ENCODE measurements at regions not wholly inside any gene's neighbourhood (a gene's known extent, or its start where the extent isn't known, plus 50 kb on each side); places are given as distances from the start of the nearest gene placed in this dataset.

GRCh38 chr1:190540366-190540765 lies 62.7 kb upstream of the BRINP3 start:
- no peak for DNase-seq (ENCODE audit: low read depth, low spot score)
- no peak overlapping the region for H3K27ac ChIP-seq

- no peak overlapping the region for H3K27ac ChIP-seq
- DNase-seq (ENCODE audit: low read depth, low spot score): no peak
Observed at GRCh38 chr1:190551638-190552037, 74.0 kb upstream of the BRINP3 start.

GRCh38 chr1:190560161-190560681 lies 82.6 kb upstream of the BRINP3 start:
- H3K27ac ChIP-seq: no peak overlapping the region
- no peak for DNase-seq (ENCODE audit: low read depth, low spot score)

- no peak overlapping the region for H3K27ac ChIP-seq
- DNase-seq (ENCODE audit: low read depth, low spot score): no peak
Observed at GRCh38 chr1:190563230-190563629, 85.6 kb upstream of the BRINP3 start.

- no peak overlapping the region for H3K27ac ChIP-seq
- no peak for DNase-seq (ENCODE audit: low read depth, low spot score)
Observed at GRCh38 chr1:190564117-190564516, 86.5 kb upstream of the BRINP3 start.

GRCh38 chr1:190578017-190578416 lies 100.4 kb upstream of the BRINP3 start:
- H3K27ac ChIP-seq: no peak overlapping the region
- DNase-seq (ENCODE audit: low read depth, low spot score): no peak

- no peak for DNase-seq (ENCODE audit: low read depth, low spot score)
- no peak overlapping the region for H3K27ac ChIP-seq
Observed at GRCh38 chr1:190578526-190578925, 100.9 kb upstream of the BRINP3 start.

- no peak overlapping the region for H3K27ac ChIP-seq
- no peak for DNase-seq (ENCODE audit: low read depth, low spot score)
Observed at GRCh38 chr1:190579552-190580193, 102.0 kb upstream of the BRINP3 start.

GRCh38 chr1:190583862-190584261 lies 106.2 kb upstream of the BRINP3 start:
- no peak for DNase-seq (ENCODE audit: low read depth, low spot score)
- no peak overlapping the region for H3K27ac ChIP-seq

GRCh38 chr1:190588424-190588823 lies 110.8 kb upstream of the BRINP3 start:
- DNase-seq (ENCODE audit: low read depth, low spot score): no peak
- no peak overlapping the region for H3K27ac ChIP-seq

GRCh38 chr1:190595438-190595837 lies 117.8 kb upstream of the BRINP3 start:
- no peak for DNase-seq (ENCODE audit: low read depth, low spot score)
- H3K27ac ChIP-seq: no peak overlapping the region

- no peak for DNase-seq (ENCODE audit: low read depth, low spot score)
Observed at GRCh38 chr1:190597294-190597693, 119.6 kb upstream of the BRINP3 start.

GRCh38 chr1:190599670-190600069 lies 122.0 kb upstream of the BRINP3 start:
- H3K27ac ChIP-seq: no peak overlapping the region
- DNase-seq (ENCODE audit: low read depth, low spot score): no peak

More at GRCh38 chr1:190597294-190597693, 119.6 kb upstream of the BRINP3 start:
- no peak overlapping the region for H3K27ac ChIP-seq

GRCh38 chr1:190602325-190602724 lies 124.7 kb upstream of the BRINP3 start:
- DNase-seq (ENCODE audit: low read depth, low spot score): no peak
- H3K27ac ChIP-seq: no peak overlapping the region

- no peak for DNase-seq (ENCODE audit: low read depth, low spot score)
- no peak overlapping the region for H3K27ac ChIP-seq
Observed at GRCh38 chr1:190608282-190608681, 130.6 kb upstream of the BRINP3 start.

- no peak overlapping the region for H3K27ac ChIP-seq
- DNase-seq (ENCODE audit: low read depth, low spot score): no peak
Observed at GRCh38 chr1:190615818-190616217, 138.2 kb upstream of the BRINP3 start.

GRCh38 chr1:190616235-190616634 lies 138.6 kb upstream of the BRINP3 start:
- H3K27ac ChIP-seq: no peak overlapping the region
- DNase-seq (ENCODE audit: low read depth, low spot score): no peak

GRCh38 chr1:190619724-190620123 lies 142.1 kb upstream of the BRINP3 start:
- no peak for DNase-seq (ENCODE audit: low read depth, low spot score)
- no peak overlapping the region for H3K27ac ChIP-seq

- no peak overlapping the region for H3K27ac ChIP-seq
- DNase-seq (ENCODE audit: low read depth, low spot score): no peak
Observed at GRCh38 chr1:190633488-190633887, 155.8 kb upstream of the BRINP3 start.

- no peak overlapping the region for H3K27ac ChIP-seq
- no peak for DNase-seq (ENCODE audit: low read depth, low spot score)
Observed at GRCh38 chr1:190634134-190634533, 156.5 kb upstream of the BRINP3 start.

GRCh38 chr1:190649553-190649952 lies 171.9 kb upstream of the BRINP3 start:
- no peak overlapping the region for H3K27ac ChIP-seq
- DNase-seq (ENCODE audit: low read depth, low spot score): no peak

- H3K27ac ChIP-seq: no peak overlapping the region
- no peak for DNase-seq (ENCODE audit: low read depth, low spot score)
Observed at GRCh38 chr1:190658907-190659306, 181.2 kb upstream of the BRINP3 start.
